Ramos (cell line): ENCODE measurements at regions not wholly inside any gene's neighbourhood (a gene's known extent, or its start where the extent isn't known, plus 50 kb on each side); places are given as distances from the start of the nearest gene placed in this dataset.
"Not testable (repeated sequence)": the region's sequence is repeated elsewhere in the genome, so short reads cannot be mapped to it uniquely, and the experiment has no call there.

ENCODE experiments used
- in situ Hi-C: fragments of 300-500 bp; cut with MboI; formaldehyde crosslinking; loops from one replicate; pipeline ENCODE4 v1.14.3; 2022; ENCODE audit warnings: low sequenced_read_pairs; ENCODE audit not compliant: unreplicated experiment

DNA sequence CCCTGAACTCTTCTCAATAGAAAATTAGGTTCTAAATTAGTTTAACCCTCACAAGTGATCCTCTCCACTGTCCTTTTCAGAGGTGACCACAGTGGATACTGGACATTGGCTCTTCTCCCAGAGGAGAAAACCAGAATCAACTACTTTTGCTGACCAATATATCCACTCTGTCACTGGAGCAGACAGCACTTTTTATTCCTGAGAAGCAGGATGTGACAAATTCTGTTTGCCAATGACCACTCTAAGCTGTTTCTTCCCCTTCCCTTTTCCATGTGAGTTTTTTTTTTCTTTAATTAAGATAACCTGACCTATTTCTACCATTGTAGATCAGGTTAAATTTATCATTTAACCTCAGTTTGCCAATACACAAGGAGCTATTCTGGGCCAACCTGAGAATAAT is 79.7 kb upstream of the ZNF280D start:
- in situ Hi-C loops: no loop called here

DNA sequence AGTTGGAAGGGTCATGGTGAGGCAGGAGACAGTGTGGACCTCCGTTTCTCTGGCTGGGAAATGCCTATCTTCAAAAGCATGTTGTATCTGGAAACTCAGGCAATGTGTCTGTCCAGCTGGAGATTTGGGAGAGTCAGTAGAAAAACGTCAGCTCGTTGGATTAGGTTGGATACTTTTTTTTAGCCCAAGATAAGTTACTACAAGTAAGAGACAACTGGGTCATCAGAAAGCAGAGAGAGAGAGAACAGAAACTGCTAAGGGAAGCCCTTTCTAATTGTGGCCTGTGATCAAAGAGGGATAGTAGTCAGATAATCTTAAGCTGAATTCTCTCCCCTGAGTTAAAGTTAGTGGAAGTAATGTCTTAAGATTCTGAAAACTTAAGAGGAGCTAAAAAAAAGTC is 78.9 kb upstream of the ZNF280D start:
- in situ Hi-C loops: no loop called here

DNA sequence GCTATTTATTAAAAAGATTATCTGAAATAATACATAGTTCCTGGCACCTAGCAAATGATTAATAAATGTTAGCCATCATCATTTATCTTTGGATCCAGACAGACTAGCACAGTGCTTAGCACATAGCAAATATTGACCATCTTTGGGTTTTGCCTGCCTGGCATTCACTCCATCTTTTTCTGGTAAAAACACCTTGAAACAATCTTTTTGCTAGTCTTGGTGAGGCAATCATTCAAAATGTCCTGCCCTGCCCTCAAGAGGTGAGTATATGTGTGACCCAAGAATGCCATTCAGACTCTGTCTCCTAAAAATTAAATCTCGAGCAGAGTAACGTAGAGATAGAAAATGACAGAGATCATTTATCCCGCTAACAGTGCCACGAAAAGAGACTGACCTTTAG is 78.3 kb upstream of the ZNF280D start:
- in situ Hi-C loops: no loop called here

DNA sequence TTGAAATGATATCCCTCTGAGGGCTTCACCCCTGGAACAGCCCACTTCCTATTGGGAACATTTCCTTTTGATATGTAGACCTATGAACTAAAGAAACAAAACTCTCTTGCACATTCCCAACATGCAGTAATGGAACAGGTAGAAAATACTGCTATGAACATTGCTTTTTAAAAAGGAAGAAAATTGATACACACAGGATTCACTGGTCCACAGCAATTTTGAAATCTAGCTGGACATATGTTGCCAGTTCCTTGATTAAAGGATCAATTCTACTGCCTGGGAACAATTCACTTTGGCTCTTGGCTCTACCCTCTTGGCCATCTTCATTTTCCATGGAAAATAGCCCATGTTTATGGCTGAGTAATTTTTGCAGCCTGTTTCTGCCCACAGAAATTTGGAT is 74.9 kb upstream of the ZNF280D start:
- in situ Hi-C loops: no loop called here

DNA sequence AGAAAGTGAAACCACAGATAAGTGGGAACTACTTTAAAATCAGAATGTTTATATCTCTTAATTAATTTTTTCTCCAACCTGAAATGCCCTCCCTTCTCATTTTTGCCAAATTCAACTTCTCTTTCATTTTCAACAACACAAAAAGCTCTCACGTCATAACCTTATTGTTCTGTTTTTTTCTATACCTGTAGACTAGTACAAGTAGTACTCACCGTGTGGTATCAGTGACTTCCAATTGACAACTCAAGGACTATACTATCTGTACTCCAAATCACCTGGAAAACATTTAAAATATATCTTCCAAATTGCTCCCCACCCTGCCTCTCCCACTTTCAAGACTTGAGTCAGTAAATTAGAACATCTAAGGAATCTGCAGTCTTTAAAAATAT is 72.8 kb upstream of the ZNF280D start:
- in situ Hi-C loops: no loop called here

DNA sequence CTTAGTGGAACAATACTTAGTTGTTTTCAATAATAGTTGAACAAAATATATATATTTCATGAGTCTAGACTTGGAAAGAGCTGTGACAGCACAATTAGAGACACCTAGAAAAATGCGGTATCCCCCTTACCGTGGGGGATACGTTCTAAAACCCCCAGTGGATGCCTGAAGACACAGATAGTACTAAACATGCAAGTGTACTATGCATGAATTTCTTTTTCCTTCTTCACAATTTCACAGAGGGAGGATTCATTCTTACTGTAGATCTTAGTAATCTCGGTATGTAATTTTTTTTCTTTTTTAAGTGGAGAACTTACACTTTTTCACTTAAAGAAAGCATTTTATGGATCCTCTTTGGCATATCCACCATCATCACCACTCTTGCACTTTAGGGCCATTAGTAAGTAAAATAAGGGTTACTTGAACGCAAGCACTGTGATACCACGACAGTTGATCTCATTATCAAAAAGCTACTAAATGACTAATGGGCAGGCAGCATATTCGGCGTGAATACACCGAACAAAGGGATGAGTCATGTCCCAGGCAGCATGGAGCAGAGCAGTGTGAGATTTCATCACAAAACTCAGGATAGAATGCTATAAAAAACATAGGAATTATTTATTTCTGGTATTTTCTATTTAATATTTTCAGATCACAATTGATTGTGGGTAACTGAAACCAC is 72.3 kb upstream of the ZNF280D start:
- in situ Hi-C loops: no loop called here

DNA sequence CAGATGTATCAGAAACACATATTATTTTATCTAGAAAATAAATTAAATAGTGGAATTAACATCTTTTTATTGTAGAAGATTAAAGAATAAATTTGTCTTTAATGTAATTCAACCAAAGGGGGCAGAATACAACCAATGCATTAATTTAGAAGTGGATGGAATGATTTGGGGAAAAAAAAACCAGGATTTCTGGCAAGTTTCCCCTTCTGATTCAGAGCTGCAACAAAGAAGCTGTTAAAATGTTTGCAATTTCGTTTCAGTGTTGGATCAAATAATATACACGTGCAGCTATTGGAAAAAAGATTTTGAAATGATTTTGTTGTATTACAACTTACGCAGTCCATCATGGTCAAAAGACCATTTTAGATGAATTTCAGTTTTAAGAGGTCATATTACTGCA is 71.6 kb upstream of the ZNF280D start:
- in situ Hi-C loops: no loop called here

DNA sequence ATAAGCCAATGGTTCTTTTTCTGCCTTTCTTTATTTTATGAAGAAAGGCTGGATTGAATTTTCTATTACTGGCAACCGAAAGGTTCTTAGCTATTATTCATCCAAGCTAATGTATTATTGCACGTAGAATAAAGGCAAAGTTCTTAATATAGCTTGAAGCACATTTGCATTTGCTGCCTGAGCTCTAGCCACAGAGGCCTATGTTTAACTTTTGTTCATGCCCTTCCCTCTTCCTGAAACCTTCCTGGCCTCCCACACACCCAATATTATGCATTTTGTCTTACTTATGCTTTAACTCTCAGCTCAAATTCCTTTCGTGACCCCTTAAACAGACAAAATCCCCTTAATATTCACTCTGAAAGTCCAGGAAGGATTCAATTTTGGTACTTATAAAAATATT is 71.0 kb upstream of the ZNF280D start:
- in situ Hi-C loops: no loop called here

DNA sequence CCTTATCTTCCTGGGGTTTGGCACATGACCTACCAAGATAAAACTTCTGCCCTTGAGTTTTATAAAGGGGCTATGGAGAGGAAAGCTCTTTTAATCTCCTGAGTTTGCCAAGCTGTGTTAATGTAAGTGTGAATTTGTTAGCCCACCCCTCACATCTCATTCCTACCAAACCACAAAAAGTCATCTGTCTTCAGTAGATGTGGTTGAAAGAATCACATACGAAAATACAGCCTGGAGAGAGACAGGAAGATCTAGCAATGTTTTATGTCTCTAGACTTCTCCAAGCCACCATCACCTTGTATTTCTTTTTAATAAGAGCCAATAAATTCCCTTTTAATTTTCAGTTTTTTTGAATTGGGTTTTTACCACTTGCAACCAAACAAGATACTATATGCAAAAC is 68.9 kb upstream of the ZNF280D start:
- in situ Hi-C loops: no loop called here

DNA sequence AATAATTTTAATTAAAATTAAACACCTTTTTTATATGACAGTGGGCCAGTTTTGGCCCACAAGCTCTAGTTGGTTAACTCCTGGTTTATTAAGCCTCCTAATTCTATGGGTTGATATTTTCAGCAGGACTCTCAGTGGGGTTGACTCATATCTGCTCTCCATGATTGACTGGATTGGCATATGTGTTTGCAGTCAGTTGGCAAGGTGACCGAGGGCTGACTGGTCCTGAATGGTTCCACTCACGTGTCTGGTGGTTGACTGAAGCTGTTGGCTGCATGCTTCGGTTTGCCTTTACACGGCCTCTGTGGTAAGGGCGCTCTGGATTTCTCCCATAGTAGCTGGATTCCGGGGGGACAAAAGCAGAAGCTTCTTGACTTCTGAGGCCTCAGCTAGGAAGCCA is 65.3 kb upstream of the ZNF280D start:
- in situ Hi-C loops: no loop called here

DNA sequence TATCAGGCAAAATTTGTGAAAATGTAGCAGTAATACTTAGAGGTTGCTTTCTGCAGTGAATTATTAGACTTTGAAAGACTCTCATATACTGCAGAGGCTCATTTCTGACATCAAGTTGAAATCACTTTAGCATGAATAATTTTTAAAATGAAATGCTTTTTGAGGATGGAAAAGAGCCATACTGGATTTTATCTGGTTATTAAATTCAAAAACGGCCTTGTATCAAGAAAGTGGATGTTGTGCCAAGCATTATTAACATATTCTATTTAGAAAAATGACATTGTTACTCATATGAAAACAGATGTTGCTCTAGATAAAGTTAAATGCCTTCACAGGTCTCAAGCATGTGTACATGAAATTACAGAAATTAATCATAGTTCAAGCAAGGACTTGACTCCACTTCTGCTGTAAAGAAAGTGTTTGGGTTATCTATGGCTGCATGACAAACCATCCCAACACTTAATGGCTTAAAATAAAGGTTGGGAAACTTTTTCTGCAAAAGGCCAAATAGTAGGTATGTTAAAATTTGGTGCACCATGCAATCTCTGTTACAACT is 64.5 kb upstream of the ZNF280D start:
- in situ Hi-C loops: no loop called here

DNA sequence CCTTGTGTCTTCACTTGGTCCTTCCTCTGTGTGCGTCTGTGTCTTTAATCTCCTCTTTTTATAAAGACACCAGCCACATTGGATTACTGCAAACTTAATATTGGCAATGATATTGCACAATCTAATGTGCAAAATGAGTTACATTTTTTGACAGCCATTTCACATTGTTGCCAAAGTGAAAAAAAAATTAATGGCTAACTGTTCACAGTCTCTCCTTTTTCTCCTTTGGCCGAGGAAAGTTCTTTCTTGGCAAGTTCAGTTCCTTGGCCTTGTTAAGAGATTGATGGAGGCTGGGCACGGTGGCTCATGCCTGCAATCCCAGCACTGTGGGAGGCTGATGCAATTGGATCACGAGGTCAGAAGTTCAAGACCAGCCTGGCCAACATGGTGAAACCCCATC is 62.2 kb upstream of the ZNF280D start:
- in situ Hi-C loops: no loop called here

DNA sequence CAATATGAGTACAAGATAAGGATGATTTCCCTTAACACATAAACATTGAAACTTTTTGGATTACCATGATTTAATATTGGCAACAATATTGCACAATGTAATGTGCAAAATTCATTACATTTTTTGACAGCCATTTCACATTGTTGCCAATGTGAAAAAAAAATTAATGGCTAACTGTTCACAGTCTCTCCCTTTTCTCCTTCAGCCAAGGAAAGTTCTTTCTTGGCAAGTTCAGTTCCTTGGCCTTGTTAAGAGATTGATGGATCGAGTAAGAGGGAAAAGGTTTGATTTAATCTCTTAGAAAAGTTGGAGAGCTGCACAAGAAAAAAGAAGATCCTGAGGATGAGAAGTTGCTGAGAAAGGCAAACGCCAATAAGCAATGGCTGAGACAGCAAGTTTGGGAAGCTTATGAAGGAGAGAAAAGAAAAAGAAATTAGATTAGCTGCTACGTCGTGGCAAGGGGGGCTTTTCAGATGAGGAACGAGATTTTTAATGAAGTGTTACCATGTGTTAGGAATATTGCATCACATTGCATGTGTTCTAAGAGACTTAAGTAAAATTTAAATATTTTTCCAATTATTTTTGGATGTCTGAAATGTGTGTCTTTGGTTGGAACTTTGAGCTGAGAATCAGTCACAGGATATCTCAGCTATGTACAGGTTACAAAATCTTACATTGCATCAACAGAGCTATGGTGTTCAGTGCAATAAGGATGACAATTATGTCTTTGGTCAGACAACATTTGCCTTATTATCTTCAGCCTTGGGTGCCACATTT is 61.4 kb upstream of the ZNF280D start:
- in situ Hi-C loops: no loop called here

DNA sequence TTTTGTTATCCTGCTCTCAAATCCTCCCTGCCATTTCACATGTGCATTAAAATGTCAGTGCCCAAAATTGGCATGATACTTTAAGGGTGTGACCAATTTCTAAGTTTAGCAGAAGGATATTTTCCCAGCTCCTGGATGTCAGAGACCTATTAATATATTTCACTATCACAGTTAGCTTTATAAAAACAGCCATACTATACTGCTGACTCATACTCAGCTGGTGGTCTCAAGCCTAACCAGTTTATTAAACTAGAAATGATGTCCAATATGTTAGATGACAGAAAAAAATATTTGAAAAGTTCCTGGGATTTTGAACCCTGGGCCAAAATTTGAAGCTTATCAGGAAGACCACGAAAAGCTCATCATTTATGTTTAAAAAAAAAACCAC is 60.9 kb upstream of the ZNF280D start:
- in situ Hi-C loops: no loop called here

DNA sequence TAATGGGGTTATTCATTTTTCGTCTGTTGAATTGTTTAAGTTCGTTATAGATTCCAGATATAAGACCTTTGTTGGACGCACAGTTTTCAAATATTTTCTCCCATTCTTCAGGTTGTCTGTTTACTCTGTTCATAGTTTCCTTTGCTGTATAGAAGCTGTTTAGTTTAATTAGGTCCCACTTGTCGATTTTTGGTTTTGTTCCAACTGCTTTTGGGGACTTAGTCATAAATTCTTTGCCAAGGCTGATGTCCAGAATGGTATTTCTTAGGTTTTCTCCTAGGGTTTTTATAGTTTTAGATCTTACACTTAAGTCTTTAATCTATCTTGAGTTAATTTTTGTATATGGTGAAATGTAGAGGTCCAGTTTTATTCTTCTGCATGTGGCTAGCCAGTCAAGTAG is 58.9 kb upstream of the ZNF280D start:
- in situ Hi-C loops: no loop called here

DNA sequence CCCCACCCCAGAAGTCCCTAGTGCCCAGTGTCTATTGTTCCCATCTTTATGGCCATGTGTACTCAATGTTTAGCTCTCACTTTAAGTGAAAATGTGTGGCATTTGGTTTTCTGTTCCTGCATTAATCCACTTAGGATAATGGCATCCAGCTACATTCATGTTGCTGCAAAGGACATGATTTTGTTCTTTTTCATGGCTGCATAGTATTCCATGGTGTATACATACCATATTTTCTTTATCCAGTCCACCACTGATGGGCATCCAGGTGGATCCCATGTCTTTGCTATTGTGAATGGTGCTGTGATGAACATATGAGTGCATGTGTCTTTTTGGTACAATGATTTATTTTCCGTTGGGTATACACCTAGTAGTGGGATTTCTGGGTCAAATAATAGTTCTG is 58.2 kb upstream of the ZNF280D start:
- in situ Hi-C loops: not testable (repeated sequence)

DNA sequence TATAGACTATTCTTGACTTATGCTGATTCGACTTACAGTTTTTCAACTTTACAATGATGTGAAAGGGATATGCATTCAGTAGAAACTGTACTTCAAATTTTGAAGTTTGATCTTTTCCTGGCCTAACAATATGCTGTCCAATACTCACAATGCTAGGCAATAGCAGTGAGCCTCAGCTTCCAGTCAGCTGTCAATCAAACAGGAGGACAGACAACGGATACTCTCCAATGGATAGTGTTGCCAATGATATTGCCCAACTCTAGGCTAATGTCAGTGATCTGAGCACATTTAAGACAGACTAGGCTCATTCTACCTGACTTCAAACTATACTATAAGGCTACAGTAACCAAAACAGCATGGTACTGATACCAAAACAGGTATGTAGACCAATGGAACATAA is 55.0 kb upstream of the ZNF280D start:
- in situ Hi-C loops: no loop called here

DNA sequence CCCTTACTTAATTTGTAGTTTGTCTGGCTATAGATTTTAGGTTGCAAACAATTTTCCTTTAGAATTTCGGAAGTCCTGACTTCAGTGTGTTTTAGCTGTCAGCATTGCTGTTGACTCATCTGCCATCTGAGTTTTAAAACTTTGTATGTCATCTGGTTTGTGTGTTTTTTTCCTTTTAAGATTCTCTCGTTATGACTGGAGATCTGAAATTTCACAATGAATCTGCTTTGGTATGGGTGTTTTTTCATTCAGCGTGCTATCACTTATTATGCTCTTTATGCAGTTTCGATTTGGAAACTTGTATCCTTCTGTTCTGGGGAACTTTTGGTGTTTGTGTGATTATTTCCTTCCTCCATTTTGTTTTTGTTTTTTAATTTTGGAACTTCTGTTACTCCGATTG is 53.7 kb upstream of the ZNF280D start:
- in situ Hi-C loops: no loop called here

DNA sequence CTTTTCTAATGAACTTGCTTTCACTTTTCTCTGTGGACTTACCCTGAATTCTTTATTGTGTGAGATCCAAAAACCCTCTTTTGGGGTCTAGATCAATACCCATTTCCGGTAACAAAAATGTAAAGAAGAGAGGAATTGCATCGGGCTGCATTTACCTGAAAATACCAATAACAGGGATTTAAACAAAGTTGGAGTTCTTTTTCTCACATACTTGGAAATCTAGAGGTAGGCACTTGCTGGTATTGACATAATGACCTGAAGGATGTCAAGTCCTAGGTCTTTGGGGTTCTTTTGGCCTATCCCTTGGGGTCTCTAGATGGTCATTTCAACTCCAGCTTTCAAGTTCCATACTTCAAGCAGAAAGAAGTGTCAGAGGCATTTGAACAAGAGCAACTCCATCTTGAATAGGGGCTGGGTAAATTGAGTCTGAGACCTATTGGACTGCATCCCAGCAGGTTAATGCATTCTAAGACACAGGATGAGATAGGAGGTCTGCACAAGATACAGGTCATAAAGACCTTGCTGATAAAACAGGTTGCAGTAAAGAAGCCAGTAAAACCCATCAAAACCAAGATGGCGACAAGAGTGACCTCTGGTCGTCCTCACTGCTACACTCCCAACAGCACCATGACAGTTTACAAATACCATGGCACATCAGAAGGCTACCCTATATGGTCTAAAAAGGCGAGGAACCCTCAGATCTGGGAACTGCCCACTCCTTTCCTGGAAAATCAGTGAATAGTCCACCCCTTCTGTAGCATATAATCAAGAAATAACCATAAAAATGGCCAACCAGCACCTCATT is 50.8 kb upstream of the ZNF280D start:
- in situ Hi-C loops: no loop called here

DNA sequence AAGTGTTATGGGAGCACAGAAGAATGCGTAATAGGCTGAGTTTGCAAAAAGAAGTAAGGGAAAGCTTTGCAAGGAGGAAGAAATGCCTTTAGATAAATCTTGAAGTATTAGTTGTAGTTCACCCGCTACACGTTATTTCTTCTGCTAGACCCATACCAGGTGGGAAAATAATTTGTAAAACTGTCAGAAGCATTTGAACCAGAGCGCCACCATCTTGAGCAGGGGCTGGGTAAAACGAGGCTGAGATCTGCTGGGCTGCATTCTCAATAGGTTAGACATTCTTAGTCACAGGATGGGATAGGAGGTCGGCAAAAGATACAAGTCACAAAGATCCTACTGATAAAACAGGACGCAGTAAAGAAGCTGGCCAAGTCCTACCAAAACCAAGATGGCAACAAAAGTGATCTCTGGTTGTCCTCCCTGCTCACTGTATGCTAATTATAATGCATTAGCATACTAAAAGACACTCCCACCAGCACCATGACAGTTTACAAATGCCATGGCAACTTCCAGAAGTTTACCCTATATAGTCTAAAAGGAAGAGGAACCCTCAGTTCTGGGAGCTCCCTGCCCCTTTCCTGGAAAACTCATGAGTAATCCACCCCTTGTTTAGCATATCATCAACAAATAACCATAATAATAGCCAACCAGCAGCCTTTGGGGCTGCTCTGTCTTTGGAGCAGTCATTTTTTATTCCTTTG is 50.0 kb upstream of the ZNF280D start:
- in situ Hi-C loops: no loop called here
